ENCODE measurements at regions not wholly inside any gene's neighbourhood (a gene's known extent, or its start where the extent isn't known, plus 50 kb on each side); places are given as distances from the start of the nearest gene placed in this dataset.

DNA sequence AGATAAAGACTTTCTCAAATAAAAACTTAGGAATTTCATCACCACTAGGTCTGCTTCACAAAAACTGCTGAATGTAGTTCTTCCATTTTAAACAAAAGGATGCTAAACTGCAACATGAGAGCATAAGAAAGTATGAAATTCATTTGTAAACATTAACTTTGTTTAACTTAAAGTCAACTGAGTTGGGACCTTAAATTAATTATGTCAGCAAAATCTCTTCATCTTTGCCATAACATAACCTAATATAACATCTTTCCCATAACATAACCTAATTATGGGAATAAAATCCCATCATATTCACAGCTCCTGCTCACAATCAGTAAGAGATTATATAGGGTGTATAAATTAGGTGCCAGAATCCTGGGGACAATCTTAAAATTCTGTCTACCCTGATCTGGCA is 78.8 kb upstream of the PCSK5 start:
- no peak for TF ChIP-seq MAFK (IDR thresholded peaks at IDR 0.05; ENCODE audit: low read depth, low read length)
- no peak for TF ChIP-seq SMC3 (IDR thresholded peaks at IDR 0.05; ENCODE audit: low read depth, low read length)
- TF ChIP-seq, protein P1, sequence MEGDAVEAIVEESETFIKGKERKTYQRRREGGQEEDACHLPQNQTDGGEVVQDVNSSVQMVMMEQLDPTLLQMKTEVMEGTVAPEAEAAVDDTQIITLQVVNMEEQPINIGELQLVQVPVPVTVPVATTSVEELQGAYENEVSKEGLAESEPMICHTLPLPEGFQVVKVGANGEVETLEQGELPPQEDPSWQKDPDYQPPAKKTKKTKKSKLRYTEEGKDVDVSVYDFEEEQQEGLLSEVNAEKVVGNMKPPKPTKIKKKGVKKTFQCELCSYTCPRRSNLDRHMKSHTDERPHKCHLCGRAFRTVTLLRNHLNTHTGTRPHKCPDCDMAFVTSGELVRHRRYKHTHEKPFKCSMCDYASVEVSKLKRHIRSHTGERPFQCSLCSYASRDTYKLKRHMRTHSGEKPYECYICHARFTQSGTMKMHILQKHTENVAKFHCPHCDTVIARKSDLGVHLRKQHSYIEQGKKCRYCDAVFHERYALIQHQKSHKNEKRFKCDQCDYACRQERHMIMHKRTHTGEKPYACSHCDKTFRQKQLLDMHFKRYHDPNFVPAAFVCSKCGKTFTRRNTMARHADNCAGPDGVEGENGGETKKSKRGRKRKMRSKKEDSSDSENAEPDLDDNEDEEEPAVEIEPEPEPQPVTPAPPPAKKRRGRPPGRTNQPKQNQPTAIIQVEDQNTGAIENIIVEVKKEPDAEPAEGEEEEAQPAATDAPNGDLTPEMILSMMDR (conservative IDR thresholded peaks at IDR 0.05; ENCODE audit: low read depth, low read length), result no peak
- TF ChIP-seq, protein P2, sequence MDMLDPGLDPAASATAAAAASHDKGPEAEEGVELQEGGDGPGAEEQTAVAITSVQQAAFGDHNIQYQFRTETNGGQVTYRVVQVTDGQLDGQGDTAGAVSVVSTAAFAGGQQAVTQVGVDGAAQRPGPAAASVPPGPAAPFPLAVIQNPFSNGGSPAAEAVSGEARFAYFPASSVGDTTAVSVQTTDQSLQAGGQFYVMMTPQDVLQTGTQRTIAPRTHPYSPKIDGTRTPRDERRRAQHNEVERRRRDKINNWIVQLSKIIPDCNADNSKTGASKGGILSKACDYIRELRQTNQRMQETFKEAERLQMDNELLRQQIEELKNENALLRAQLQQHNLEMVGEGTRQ (IDR thresholded peaks at IDR 0.05; ENCODE audit: low read depth, low read length), result no peak
- no peak for TF ChIP-seq POLR2A (IDR thresholded peaks at IDR 0.05; ENCODE audit: low read depth, low read length)
- TF ChIP-seq MAZ (IDR thresholded peaks at IDR 0.05; ENCODE audit: borderline replicate concordance, low read depth, low read length), result no peak
- H3K27ac ChIP-seq (ENCODE audit: insufficient read depth, low read length), result no peak overlapping the region
- dilution Hi-C loops (cut with HindIII; ENCODE audit: low sequenced_read_pairs, unreplicated experiment), result no loop called here

More for the DNA sequence above, 78.8 kb upstream of the PCSK5 start:
- Histone ChIP-seq H3K4me2 (ENCODE audit: low read depth, low read length) (no peak overlapping the region), H3K4ac (ENCODE audit: low read depth, low read length) (no peak overlapping the region), H3K23ac (ENCODE audit: low read depth, low read length) (no peak overlapping the region), H2AFZ (replicated peaks; ENCODE audit: low read length, poor library complexity) (no peak overlapping the region), H3K9me3 (ENCODE audit: control insufficient read depth, insufficient read depth, low read length) (no peaks in the 10 kb centered on the region), H3K36me3 (ENCODE audit: control insufficient read depth, insufficient read depth, low read length) (no peaks in the 10 kb centered on the region), H3K14ac (replicated peaks; ENCODE audit: low read depth, low read length) (no peak overlapping the region), H2BK5ac (ENCODE audit: low read depth, low read length, poor library complexity, severe bottlenecking) (no peak overlapping the region), H2BK20ac (ENCODE audit: low read depth, low read length) (no peak overlapping the region), H2AK9ac (replicated peaks; ENCODE audit: low read depth, low read length, poor library complexity) (no peak overlapping the region), H2BK120ac (ENCODE audit: low read depth, low read length) (no peak overlapping the region), H3K18ac (ENCODE audit: low read depth, low read length) (no peak overlapping the region), H3K9ac (ENCODE audit: low read depth, low read length) (no peak overlapping the region), H4K20me1 (ENCODE audit: insufficient read depth, low read length) (no peaks in the 10 kb centered on the region), H4K5ac (ENCODE audit: low read depth, low read length) (no peak overlapping the region), H3K4me3 (ENCODE audit: insufficient read depth, low read depth, low read length) (no peak overlapping the region), H4K8ac (ENCODE audit: low read depth in 2 of 2, low read length in 2 of 2) (no peak overlapping the region), H3K4me1 (ENCODE audit: control insufficient read depth, insufficient read depth, low read length) (no peaks in the 10 kb centered on the region), H3K79me1 (ENCODE audit: low read depth in 1 of 2, low read length in 2 of 2) (no peaks in the 10 kb centered on the region), H3K9me1 (ENCODE audit: insufficient read depth, low read length) (no peaks in the 10 kb centered on the region), H2BK15ac (ENCODE audit: low read depth, low read length) (no peak overlapping the region), H3K56ac (ENCODE audit: extremely low read depth, insufficient read depth, low read length) (no peak overlapping the region), H4K91ac (ENCODE audit: insufficient read depth, low read depth, low read length) (no peak overlapping the region), H2AK5ac (ENCODE audit: low read depth, low read length) (no peak overlapping the region), H3K27me3 (ENCODE audit: control insufficient read depth, insufficient read depth, low read length) (no peaks in the 10 kb centered on the region)
- ChIA-PET CTCF (no interaction called here), POLR2A (ENCODE audit: unreplicated experiment) (no interaction called here)
- DNase-seq (no peak), ATAC-seq (ENCODE audit: low read depth) (no peak)
- no TSS peak for BruUV-seq (replicated peaks)
- intact Hi-C loops (cut with micrococcal nuclease) (no loop called here), in situ Hi-C loops (cut with MboI; ENCODE audit: low sequenced_read_pairs) (no loop called here)
